Esophagus muscularis mucosa (tissue), 4 donors: ENCODE measurements at regions not wholly inside any gene's neighbourhood (a gene's known extent, or its start where the extent isn't known, plus 50 kb on each side); places are given as distances from the start of the nearest gene placed in this dataset.

Source experiments
- CTCF ChIP-seq, 3 experiments: fragments of 200-600 bp in 2 of 3; fragments of 450-650 bp in 1 of 3; sonication (generic) in 2 of 3; IDR thresholded peaks; one replicate each; pipeline ENCODE4 v1.5.1; 2017 to 2019; ENCODE audit warnings: antibody characterized with exemption in 3 of 3, mild to moderate bottlenecking in 2 of 3, moderate library complexity in 1 of 3
- EP300 ChIP-seq: sonication (generic); formaldehyde crosslinking; IDR thresholded peaks from one replicate; pipeline ENCODE4 v1.6.1; 2017; ENCODE audit warnings: antibody characterized with exemption
- POLR2A ChIP-seq: fragments of 450-650 bp; IDR thresholded peaks from one replicate; pipeline ENCODE4 v1.6.1; 2017; ENCODE audit warnings: antibody characterized with exemption, moderate library complexity, mild to moderate bottlenecking, low read depth
- POLR2AphosphoS5 ChIP-seq, 2 donors: sonication (generic); formaldehyde crosslinking; IDR thresholded peaks; one replicate each; pipeline ENCODE4 v1.6.1; 2017; ENCODE audit warnings: antibody characterized with exemption in 2 of 2

GRCh38 chrX:39159921-39160507 lies 358.8 kb downstream of the MID1IP1 start:
- TF ChIP-seq CTCF (IDR thresholded peaks at IDR 0.05) (no peak), EP300 (no peak), POLR2A (no peak), POLR2AphosphoS5 (IDR thresholded peaks at IDR 0.05) (no peak)
